Osteoblast (primary cell): ENCODE measurements at regions not wholly inside any gene's neighbourhood (a gene's known extent, or its start where the extent isn't known, plus 50 kb on each side); places are given as distances from the start of the nearest gene placed in this dataset.

Experiments
- DNase-seq: peaks from one replicate; pipeline ENCODE4 v3.0.0; 2011; ENCODE audit warnings: low spot score, mixed read lengths; ENCODE audit not compliant: insufficient read length; ENCODE audit errors: missing footprints
- H2AFZ ChIP-seq: 2 replicates; pipeline ENCODE4 v1.6.0; 2011; ENCODE audit warnings: mild to moderate bottlenecking, low read length
- H3K27ac ChIP-seq: 2 replicates; pipeline ENCODE4 v1.5.1; 2011; ENCODE audit warnings: mild to moderate bottlenecking, low read depth, low read length, moderate library complexity
- H3K27me3 ChIP-seq: 2 replicates; pipeline ENCODE4 v1.6.0; 2012; ENCODE audit warnings: mild to moderate bottlenecking, control low read depth, inconsistent platforms, low read length, moderate library complexity; ENCODE audit not compliant: insufficient read depth
- H3K36me3 ChIP-seq: 2 replicates; pipeline ENCODE4 v1.5.1; 2011; ENCODE audit warnings: mild to moderate bottlenecking, low read length, control low read depth, moderate library complexity; ENCODE audit not compliant: insufficient read depth
- H3K4me1 ChIP-seq: 2 replicates; pipeline ENCODE4 v1.5.1; 2011; ENCODE audit warnings: mild to moderate bottlenecking, low read length, control low read depth, moderate library complexity; ENCODE audit not compliant: insufficient read depth
- H3K4me2 ChIP-seq: 2 replicates; pipeline ENCODE4 v1.6.0; 2011; ENCODE audit warnings: mild to moderate bottlenecking, low read length; ENCODE audit not compliant: insufficient read depth
- H3K4me3 ChIP-seq: fragments of 200-600 bp; sonication (generic); 3 replicates; pipeline ENCODE4 v1.5.1; 2012; ENCODE audit warnings: mild to moderate bottlenecking, low read length, inconsistent platforms; ENCODE audit not compliant: insufficient read depth
- H3K79me2 ChIP-seq: 2 replicates; pipeline ENCODE4 v1.6.0; 2012; ENCODE audit warnings: mild to moderate bottlenecking, low read length, control low read depth, inconsistent platforms; ENCODE audit not compliant: insufficient read depth
- H3K9me3 ChIP-seq: 2 replicates; pipeline ENCODE4 v1.5.1; 2011; ENCODE audit warnings: low read depth, low read length, control low read depth
- H4K20me1 ChIP-seq: 2 replicates; pipeline ENCODE4 v1.6.0; 2012; ENCODE audit warnings: mild to moderate bottlenecking, low read length, control low read depth; ENCODE audit not compliant: insufficient read depth
- TF ChIP-seq, protein P1 (sequence below): IDR thresholded peaks from 2 replicates; pipeline ENCODE4 v1.5.1; 2011; ENCODE audit warnings: mild to moderate bottlenecking, low read depth, low read length, moderate library complexity; ENCODE audit errors: extremely low read depth

DNA sequence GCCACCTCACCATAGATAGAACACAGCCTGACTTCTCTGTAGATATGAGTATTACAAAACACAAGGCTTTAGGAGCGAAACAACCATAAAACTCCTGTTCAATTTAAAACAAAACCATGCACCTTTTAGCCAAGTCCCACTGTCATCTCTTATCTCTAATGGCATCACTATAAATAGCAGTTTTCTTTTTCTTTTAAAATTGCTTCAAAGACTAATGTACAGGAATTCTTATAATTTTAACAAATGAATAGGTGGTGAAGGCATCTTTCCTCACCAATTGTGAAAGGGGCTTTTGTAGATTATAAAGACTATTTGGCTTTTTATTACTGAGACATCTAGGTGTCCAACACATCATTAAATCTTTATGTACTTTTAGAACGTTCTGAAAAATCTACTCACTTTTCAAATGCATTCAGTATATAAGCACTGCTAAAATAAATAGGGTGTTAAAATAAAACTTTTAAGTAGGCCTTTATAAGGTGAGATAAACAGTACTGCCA, 205.7 kb upstream of the GRM3 start:
- Histone ChIP-seq H3K79me2 (no peaks in the 10 kb centered on the region), H3K27ac (no peak overlapping the region), H2AFZ (no peak overlapping the region), H3K4me2 (no peak overlapping the region), H3K9me3 (peaks cover 2% of the 10 kb centered on the region), H3K4me1 (no peaks in the 10 kb centered on the region), H3K36me3 (no peaks in the 10 kb centered on the region), H3K4me3 (no peak overlapping the region), H3K27me3 (no peaks in the 10 kb centered on the region), H4K20me1 (no peaks in the 10 kb centered on the region)
- TF ChIP-seq, protein P1, sequence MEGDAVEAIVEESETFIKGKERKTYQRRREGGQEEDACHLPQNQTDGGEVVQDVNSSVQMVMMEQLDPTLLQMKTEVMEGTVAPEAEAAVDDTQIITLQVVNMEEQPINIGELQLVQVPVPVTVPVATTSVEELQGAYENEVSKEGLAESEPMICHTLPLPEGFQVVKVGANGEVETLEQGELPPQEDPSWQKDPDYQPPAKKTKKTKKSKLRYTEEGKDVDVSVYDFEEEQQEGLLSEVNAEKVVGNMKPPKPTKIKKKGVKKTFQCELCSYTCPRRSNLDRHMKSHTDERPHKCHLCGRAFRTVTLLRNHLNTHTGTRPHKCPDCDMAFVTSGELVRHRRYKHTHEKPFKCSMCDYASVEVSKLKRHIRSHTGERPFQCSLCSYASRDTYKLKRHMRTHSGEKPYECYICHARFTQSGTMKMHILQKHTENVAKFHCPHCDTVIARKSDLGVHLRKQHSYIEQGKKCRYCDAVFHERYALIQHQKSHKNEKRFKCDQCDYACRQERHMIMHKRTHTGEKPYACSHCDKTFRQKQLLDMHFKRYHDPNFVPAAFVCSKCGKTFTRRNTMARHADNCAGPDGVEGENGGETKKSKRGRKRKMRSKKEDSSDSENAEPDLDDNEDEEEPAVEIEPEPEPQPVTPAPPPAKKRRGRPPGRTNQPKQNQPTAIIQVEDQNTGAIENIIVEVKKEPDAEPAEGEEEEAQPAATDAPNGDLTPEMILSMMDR: no peak
- no peak for DNase-seq

DNA sequence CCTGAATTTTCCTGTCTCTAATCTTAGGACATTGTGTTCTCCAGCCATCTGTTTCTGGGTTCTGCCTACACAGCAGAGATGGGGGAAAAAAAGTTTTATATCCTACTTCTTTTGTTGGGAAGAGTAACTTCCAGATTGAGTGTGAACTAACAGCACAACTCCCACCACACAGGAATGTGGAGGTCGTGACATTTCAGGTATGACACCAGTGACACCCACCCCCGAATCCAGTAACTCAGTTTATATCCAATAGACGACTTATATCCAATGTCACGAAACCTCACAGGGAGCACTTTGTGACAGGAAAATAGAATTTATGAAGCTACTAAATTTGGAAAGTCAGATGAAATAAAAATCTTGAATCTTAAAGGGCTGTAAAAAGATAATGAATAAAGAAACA, 211.9 kb upstream of the GRM3 start:
- peaks cover 2% of the 10 kb centered on the region for H3K9me3 ChIP-seq
- H3K36me3 ChIP-seq: no peaks in the 10 kb centered on the region
- TF ChIP-seq, protein P1: no peak
- no peak for DNase-seq
- no peaks in the 10 kb centered on the region for H3K79me2 ChIP-seq
- no peaks in the 10 kb centered on the region for H4K20me1 ChIP-seq
- no peak overlapping the region for H2AFZ ChIP-seq
- H3K27ac ChIP-seq: no peak overlapping the region
- H3K27me3 ChIP-seq: no peaks in the 10 kb centered on the region
- H3K4me2 ChIP-seq: no peak overlapping the region
- no peaks in the 10 kb centered on the region for H3K4me1 ChIP-seq
- no peak overlapping the region for H3K4me3 ChIP-seq

DNA sequence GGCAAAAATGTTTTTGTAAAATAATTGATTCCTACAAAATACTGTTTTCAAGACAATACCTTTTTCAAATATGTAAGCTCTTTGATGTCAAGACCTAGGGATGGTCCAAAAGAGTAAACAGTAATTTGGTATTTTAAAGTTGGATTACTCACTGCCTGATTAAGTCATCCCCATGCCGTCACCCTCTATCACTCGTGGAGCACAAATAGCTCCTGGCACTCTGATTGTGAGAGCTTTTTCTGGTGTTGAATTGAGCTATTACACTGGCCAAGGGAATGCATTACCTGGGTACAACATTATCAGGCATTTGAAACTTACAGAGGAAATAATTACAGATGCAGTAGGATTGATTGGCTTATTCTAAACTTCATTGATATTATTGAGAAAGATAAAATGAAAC, 231.9 kb upstream of the GRM3 start:
- H3K4me2 ChIP-seq: no peak overlapping the region
- H3K4me3 ChIP-seq: no peak overlapping the region
- DNase-seq: no peak
- TF ChIP-seq, protein P1: no peak
- H3K27ac ChIP-seq: no peak overlapping the region
- H4K20me1 ChIP-seq: no peaks in the 10 kb centered on the region
- H3K4me1 ChIP-seq: no peaks in the 10 kb centered on the region
- no peaks in the 10 kb centered on the region for H3K79me2 ChIP-seq
- no peaks in the 10 kb centered on the region for H3K9me3 ChIP-seq
- no peaks in the 10 kb centered on the region for H3K36me3 ChIP-seq
- no peaks in the 10 kb centered on the region for H3K27me3 ChIP-seq
- no peak overlapping the region for H2AFZ ChIP-seq

DNA sequence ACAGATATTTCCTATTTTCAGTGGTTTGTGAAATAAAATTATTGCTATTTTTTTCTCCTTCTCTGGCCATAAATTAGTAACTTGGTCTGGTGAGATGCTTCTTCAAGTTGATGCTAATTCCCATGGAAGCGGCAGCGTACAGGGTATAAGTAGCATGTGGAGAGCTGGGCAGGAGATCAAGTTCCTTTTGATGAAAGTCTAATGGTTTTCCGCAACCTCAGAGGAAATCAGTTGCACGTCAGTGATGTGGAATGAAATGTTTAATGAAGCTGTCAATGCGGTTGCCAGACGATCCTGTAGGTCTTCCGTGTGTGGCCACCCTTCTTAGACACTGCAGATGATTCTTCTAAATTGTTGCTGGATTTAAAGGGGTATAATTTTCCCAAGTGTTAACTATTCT, 236.4 kb upstream of the GRM3 start:
- no peak overlapping the region for H2AFZ ChIP-seq
- no peak overlapping the region for H3K4me3 ChIP-seq
- no peak for DNase-seq
- TF ChIP-seq, protein P1: no peak
- no peak overlapping the region for H3K27ac ChIP-seq
- no peaks in the 10 kb centered on the region for H3K79me2 ChIP-seq
- H4K20me1 ChIP-seq: no peaks in the 10 kb centered on the region
- H3K4me2 ChIP-seq: no peak overlapping the region
- H3K4me1 ChIP-seq: no peaks in the 10 kb centered on the region
- no peaks in the 10 kb centered on the region for H3K36me3 ChIP-seq
- peaks cover 2% of the 10 kb centered on the region for H3K9me3 ChIP-seq
- H3K27me3 ChIP-seq: no peaks in the 10 kb centered on the region
